DMS153 treated with DMSO at 0.1 percent for 48 hours (cell line): ENCODE measurements at regions not wholly inside any gene's neighbourhood (a gene's known extent, or its start where the extent isn't known, plus 50 kb on each side); places are given as distances from the start of the nearest gene placed in this dataset.
"Not testable (repeated sequence)": the region's sequence is repeated elsewhere in the genome, so short reads cannot be mapped to it uniquely, and the experiment has no call there.

Experiments
- DNase-seq: peaks from one replicate; lab custom pipeline; 2025; ENCODE audit not compliant: unreplicated experiment; lab: John Stamatoyannopoulos, UW

DNA sequence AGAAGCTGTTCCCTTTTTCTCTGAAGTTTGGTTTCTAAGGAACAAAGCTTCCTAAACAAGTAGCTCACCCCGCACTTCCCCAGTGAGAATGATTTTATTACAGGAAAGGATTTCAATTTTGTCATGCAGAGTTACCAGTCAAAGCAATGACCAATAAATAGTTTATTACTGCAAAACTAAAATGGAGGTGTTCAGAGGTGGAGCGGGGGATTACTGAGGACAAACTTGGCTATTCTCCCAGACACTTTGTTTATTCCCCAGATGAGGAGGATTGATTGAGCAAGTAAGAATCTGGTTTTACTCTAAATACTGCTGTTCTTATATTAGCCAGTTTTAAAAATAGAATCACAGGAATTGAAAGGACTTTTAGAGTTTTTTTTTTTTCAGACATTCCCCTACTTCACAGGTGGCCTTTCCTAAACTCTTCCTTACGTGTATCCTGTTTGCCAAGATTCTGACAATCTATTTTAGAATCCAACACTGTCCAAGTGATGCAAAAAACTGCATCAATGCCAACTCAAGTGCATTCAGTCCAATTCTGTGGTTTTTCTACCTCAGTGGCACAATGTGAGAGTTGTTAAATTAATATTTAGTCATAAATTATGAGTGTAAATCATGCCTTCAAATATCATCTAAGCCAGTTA is 136.1 kb downstream of the TNFSF18 start:
- DNase-seq: no peak

DNA sequence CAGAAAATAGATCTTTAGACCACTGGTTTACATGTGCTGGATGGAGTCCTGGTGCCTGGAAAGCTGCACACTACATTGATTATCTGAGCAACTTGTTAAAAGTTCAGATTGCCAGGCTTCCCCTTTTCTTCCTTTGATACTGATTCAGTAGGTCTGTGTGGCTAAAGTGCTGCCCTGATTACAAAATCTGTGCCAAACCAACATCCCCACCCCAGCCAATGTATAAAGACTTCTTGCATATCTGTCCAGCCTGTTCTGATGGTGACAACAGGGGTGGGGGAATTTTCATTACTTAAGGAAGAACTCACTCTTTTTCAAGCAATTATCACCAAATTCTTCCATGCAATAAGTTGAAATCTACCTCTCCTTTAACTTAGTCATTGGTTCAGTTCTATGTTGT is 135.5 kb downstream of the TNFSF18 start:
- no peak for DNase-seq

DNA sequence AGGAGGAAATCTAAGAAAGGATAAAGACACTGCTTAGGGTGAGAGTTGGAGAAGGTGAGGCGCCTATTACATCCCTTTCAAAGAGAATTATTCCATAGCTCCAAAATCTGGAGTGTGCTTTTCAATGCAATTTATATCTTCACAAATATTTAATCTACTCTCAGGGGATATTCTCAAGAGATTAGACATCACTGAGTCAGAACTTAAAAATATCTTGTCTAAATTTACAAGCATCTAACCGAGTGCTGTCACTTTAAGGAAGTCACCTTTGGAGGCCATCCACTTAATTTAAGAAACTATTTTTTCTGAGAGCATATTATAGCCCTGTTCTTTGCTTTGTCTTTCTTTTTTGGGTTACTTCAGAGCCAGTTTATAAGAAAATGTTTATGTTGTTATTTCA is 134.6 kb downstream of the TNFSF18 start:
- DNase-seq: no peak

DNA sequence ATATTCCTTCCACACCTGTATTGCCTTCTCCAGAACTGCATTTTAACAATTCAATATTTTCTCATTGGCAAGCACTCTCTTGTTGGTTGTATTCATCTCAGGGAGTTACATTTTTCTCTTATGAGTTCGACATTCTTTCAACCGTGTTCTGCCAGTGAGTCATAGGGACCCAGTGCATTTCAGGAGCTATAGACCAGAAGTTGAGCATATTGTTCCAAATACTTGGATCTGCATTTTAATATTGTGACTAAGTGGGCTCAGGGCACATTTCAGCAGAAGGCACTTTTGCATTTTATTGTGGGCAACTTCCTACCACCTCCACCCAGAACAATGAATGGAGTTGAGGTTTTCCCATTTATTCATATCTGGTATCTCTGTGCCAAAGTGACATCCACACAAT is 132.8 kb downstream of the TNFSF18 start:
- no peak for DNase-seq

DNA sequence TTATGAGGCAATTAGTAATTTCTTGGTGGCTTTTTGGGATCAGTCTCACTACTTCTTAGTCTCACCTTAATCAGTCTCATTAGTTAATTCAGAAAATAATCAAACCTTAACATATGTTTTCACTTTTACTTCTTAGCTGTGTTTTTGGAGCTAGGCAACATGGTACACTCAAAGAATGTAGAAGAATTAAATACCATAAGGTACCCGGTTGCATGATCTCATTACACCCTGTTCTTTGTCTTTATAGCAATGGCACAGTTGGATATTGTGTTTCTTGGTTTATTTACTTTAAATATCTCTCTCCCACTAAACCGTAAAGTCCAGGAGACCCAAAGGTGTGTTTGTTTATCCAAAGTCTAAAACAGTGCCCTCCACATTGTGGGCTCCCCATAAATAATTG is 132.3 kb downstream of the TNFSF18 start:
- no peak for DNase-seq

DNA sequence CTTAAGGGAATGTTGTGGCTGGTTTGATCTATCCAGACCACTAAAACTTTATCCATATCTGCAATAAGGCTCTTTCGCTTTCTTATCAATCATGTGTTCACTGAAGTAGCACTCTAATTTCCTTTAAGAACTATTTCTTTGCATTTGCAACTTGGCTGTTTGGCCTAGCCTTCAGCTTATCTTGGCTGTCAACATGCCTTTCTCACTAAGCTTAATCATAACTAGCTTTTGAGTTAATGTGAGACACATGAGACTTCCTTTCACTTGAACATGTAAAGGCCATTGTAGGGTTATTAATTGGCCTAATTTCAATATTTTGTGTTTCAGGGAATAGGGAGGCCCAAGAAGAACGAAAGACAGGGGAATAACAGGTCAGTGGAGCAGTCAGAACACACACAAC is 124.7 kb downstream of the TNFSF18 start:
- DNase-seq: no peak

DNA sequence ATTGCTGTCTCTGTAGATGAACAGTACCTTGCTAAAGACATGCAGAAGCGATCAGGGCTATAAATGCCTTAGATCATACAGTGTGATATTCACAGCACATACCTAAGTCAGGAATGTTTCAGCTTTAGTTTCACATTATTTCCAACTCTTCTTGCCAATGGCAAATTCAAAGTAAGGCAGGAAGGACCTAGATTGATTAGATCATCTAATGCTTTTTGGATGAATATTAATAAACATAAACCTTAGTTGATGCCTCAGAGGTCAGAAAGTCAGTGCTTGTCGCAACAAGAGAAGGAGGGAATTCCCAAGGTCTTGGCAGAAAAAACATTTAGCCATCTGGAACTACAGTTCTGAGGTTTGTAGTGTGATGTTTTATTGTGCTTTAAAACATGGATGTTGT is 122.3 kb downstream of the TNFSF18 start:
- no peak for DNase-seq

DNA sequence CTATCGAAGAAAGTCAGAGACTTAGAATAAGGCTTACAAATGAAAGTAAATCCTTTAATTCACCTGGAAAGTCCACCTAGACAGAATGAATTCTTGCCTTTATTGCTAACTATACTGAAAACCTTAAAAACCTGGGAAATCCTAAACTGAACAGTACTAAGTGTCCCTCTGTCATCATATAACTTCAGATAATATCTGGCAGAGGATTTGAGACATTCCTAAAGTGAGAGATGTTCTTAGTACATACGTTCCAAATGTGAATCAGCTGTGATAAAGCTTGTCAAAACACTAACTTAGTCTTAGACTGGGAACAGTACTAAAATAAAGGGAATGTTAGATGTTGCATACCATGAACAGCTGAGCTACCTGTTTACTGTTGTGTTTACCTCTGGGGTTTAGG is 121.7 kb downstream of the TNFSF18 start:
- DNase-seq: no peak

DNA sequence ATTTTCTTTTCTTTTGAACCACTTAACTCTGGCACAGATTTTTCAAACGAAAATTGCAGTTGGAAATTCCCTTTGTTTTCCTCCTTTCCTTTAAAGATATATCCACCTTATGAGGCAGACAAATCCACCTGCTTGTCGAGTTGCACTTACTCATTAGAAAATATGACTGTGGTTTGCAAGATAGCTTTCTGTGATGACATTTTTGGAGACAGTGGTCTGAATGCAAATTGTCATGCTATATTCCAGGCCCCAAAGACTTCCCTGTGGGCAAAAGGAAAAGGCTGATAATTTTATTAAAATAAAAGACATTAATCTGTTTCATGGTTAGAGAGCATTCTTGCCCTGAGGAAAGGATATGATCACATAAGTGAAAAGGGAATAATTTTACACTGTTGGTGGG is 120.6 kb downstream of the TNFSF18 start:
- DNase-seq: no peak

DNA sequence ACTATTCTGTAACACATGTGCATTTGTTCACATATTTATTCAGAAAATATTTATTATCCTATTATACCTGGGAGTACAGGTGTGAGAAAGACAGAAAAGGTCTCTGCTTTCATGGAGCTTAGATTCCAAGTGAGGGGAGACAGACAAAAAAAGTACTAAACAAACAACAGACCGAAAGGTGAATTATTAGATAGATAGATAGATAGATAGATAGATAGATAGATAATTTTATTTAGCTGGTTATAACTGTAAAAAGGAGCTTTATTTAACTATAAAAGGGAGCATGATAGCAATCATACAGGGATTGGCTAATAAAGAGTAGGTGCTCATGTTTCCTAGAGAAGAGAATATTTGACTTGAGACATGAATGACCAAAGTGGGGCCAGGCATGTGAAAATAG is 119.4 kb downstream of the TNFSF18 start:
- no peak for DNase-seq

DNA sequence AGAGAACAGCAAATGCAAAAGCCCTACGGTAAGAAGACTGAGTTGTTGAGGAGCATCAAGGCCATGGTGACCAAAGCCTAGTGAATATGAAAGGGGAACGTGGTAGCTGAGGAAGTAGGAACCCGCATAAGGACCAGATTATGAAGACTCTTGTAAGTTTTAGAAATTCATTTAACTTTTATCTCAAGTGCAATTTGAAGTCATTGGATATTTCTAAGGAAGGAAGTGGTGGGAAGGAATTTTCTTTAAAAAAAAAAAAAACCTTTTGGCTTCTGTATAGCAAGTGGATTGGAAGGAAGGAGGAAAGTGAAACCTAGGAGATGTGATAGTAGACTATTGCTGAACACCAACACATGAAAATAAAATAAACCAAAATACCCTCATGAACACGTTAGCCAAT is 119.0 kb downstream of the TNFSF18 start:
- DNase-seq: no peak

DNA sequence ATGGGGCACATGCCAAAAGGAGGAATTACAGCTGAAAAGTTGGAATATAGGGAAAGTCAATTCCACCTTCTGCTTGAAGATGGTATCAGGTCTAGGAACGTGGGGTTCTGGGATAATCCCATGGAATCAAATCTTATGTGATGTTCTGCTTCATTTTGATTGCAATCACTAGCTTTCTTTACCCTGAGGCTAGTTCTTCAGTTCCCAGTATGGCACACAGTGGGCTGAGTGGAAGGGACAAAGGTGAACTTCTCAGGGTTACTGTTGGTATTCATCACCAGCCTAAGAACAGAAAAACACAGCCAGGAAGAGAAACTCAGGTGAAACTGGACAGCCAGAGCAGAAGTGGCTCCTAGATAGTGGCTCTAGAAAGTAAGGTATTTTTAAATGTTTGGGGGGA is 117.8 kb downstream of the TNFSF18 start:
- no peak for DNase-seq

DNA sequence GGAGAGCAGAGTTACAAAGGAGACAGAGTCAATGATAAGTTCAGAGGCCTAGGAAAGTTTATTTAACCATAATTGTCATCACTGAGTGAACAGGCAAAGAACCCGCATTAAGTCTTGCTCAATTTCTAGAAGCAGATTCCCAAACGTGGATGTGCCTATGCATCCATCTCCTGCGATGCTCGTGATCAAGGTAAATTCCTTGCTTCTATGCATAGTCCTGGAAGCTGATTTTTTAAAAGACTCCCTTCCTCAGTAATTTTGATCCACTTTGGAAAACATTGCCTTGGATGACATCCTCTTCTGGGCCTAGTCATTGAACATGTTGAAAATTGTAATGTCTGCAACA is 116.4 kb downstream of the TNFSF18 start:
- DNase-seq: no peak

DNA sequence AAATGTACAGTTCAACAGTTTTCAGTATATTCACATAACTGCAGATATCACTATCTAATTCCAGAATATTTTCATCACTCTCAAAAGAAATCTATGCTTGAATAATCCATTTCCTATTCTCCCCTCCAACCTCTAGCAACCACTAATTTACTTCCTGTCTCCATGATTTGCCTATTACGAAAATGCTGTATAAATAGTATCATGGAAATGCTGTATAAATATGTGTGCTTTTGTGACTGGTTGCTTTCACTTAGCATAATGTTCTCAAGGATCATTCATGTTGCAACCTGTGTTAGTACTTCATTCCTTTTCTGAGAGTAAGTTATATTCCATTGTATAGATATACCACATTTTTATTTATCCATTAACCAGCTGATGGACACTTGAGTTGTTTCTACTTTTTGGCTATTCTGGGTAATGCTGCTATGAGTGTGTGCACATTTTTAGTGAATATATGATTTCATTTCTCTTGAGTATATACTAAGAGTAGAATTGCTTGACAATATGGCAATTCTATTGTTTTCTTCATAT is 115.6 kb downstream of the TNFSF18 start:
- no peak for DNase-seq

DNA sequence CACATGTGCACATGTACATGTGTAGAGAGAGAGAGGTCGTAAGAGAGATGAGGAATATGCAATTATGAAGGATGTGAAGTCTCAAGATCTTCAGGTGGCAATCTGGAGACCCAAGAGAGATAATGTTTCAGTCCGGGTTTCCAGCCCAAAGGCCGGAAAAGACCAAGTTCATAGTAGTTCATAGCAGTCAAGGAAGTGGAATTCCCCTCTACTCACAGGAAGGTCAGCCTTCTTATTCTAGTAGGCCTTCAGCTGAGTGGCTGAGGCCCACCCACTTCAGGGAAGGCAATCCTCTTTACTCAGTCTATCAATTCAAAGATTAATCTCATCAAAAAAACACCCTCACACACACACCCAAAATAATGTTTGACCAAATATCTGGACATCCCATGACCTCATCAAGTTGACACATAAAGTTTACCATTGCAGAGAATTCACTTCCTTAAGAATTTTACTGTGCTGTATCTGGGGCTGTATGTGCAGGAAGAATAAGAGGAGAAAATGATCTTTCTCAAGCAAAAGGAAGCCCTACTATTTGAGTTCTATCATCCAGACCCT is 114.6 kb downstream of the TNFSF18 start:
- no peak for DNase-seq

DNA sequence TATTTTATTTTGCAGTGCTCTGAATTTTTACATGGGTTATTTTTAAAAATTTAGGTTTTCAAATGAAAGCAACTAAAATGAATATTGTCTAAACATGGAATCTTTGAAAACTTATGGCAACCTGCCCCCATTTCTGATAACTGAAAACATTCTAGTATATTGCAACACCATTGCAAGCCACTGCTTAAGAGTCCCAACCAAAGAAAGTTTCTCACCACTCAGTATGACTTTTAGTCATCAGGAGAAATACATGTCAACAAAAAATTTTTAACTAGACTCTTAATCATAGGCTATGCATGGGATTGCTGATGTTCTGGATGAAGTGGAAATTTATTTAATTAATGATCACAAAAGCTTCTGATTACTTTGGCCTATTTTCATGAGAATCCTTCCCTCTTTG is 112.1 kb downstream of the TNFSF18 start:
- no peak for DNase-seq

DNA sequence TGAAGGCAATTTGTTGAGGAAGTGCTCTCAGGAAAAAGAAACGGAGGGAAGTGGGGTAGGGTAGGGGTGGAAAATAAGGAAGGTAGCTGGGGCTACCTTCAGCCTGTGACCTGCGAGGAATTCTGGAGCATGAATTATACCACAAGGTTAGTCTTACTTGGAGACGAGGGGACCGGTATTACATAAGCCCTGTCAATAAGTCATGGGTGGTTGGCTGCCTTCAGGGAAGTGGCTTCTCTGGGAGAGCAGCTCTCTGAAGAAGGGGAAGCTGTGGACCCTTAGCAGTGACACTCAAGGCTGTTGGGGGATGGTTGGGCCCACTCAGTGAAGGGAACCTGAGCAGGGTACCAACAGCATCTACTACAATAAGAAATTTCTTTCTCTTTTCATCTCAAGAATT is 111.3 kb downstream of the TNFSF18 start:
- DNase-seq: no peak

DNA sequence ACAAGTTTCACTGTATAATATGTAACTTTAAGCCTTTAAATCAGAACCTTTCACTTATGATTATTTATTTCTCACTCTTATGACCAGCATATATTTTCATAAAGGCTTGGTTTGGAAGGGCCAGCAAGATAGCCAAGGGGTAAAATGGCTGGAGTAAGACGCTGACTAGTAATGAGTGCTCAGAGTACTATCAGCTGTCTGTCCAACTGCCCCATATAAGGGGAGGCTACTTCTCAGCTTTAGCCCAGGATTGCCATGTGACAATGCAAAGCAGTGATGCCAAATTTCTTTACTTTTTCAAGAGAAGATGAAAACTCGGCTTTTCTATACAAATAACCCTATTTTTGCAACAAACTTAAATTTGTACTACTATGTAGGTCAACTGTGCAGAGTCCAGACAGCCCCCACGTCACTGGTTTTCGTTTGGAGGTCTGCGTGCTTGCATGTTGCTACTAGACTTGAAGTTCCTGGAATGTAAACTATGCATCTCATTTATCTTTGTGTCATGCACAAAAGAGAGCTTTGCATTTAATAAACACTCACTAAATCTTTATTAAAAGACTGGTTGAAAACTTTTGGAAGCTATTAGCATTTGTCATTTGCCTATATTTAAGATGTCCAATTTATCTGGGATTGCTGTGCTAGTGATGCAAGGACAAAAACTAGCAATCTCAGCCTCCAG is 110.4 kb downstream of the TNFSF18 start:
- no peak for DNase-seq

DNA sequence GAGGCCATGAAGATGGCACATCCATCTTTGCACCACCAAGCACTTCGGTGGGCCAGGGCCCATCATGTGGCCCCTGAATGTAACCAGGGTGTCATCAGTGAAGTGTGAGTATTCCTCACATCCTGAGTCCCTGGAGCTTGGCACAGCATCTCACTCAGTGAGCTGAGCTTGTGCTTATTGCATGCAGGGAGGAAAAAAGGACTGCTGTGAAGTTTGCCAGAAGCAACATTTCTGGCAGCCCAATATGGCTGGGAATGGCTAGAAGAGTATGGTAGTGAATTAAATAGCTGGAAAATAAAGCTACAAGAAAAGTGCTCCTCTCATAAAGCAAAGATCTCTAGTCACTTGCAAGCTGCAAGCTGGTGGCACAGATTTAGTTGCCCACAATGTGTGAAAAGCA is 109.3 kb downstream of the TNFSF18 start:
- DNase-seq: no peak

DNA sequence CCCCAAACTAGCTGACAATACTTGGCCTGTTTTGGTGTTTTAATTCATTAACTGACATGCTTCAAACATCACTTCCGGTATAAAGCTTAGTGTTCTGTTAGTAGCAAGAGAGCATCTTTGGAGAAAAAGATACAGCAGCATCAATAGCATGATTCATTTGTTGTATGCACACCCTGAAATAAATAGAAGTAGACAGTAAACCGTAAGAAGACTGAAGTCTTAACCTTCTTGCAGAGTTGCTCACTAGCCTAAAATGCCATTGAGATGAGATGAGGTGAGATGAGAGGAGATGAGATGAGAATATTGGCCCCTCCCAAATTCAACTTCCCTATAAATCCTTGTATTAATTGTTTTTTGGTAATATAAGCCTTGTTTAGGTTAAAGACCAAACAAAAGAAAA is 108.8 kb downstream of the TNFSF18 start:
- DNase-seq: no peak

DNA sequence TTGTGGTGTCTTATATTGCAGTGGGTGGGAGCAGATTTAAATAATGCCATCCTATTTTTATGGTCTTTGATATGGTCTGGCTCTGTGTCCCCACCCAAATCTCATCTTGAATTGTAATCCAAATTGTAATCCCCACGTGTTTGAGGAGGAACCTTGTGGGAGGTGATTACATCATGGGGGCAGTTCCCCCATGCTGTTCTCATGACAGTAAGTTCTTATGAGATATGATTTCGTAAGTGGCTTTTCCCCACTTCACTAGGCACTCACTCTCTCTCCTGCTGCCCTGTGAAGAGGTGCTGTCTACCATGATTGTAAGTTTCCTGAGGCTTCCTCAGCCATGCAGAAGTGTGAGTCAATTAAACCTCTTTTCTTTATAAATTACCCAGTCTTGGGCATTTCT is 107.6 kb downstream of the TNFSF18 start:
- not testable (repeated sequence) for DNase-seq

DNA sequence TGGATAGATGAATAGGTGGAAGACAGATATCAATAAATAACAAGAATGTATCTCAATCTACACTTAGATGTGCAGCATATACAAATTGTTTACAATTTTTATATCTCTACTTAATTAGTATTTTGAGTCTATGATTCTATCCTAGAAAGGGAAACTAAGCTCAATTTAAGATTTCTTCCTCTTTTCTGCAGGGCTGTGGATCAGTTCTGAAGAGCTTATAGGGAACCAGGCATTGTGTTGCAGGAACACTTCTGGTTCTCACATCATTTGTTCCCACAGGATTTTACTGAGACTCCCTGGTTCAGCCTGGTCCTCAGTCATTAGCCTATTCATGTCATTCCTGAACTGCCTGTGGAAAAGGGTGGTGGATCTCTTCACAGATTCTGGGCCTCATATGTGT is 105.8 kb downstream of the TNFSF18 start:
- DNase-seq: no peak
